ENCODE measurements at regions not wholly inside any gene's neighbourhood (a gene's known extent, or its start where the extent isn't known, plus 50 kb on each side); places are given as distances from the start of the nearest gene placed in this dataset.

DNA sequence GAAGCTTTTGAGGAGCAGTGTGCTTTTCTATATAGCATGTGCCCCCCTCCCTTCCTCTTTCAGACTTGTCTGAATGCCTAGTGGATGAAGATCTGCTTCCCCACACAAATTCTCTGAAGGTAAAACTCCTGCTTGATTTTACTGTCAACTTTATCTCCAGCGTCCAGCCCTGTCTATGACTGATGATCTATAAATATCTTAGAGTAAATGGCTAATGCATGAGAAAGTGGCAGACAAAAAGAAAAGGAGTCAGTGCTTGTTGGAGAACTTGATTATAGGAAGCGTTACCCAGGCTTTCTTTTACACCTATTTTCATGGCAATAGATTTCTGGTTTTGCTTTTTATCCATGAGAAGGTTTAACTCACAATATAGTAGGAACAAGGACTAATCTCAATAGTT, 168.3 kb upstream of the HS3ST1 start:
- no peak for DNase-seq (ENCODE audit: low spot score)

DNA sequence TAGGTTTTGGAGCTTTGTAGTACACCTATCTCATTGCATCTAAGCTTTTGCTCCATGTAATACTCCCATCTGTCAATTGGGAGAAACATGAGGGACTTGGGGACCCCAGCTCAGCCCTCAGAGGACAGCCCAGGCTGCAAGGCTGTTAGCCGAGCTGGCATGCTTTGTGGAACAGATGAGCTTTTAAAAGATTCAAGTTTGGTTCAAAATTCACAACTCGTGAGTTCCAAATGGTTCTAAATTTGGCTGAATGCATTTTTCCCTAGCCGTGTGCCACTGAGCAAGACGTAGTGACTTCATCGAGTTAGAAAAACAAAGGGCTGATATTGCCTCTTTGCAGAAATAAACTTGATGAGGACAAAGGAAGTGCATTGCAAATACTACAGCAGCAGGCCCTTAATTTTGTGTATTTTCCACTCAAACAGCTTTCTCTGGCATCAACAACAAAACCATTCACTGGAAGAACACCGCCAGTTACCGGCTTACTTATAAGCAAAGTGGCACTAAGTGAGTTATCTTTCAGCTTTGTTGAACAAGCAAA, 165.0 kb upstream of the HS3ST1 start:
- no peak for DNase-seq (ENCODE audit: low spot score)

GRCh38 chr4:11592276-11592675, 163.6 kb upstream of the HS3ST1 start:
- DNase-seq (ENCODE audit: low spot score) = no peak

- no peak for DNase-seq (ENCODE audit: low spot score)
Measured at GRCh38 chr4:11590132-11590531, 161.4 kb upstream of the HS3ST1 start.

DNA sequence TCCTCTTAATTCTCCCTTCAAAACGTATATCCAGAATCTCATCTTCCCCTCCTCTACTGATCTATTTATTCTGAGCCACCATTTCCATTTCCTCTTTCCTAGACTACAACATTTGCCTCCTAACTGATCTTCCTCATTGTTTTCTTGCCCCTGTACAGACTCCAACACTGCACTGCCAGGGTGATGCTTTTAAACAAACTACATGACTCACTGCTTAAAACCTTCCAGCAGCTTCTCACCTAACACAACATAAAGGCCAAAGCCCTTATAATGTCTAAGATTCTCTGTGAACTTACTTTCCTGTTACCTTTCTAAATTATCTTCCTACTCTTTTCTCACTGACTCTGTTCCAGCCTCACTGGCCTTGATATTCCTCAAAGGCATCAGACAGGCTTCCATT, 161.0 kb upstream of the HS3ST1 start:
- no peak for DNase-seq (ENCODE audit: low spot score)

GRCh38 chr4:11587797-11588196, 159.1 kb upstream of the HS3ST1 start:
- no peak for DNase-seq (ENCODE audit: low spot score)

DNA sequence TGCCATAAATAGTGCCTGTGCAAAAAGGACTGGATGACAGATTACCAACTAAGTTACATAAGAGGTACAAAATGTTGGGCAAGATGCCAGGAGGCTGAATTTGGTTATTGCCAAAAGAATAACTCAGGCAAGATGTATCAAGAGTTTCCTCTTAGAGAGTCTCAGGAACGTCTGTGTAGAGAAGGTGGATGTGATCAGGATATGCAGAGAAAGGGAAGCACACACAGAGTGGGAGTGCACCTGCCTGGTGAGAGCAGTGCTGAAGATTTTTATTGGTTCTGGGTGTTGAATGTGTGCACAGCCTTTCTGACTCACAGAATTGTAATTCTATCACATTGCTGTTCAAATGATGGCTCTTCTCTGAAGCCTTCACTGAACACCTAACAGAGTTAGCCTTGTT, 156.8 kb upstream of the HS3ST1 start:
- DNase-seq (ENCODE audit: low spot score) = no peak

GRCh38 chr4:11568511-11568910, 139.8 kb upstream of the HS3ST1 start:
- DNase-seq (ENCODE audit: low spot score) = no peak

- no peak for DNase-seq (ENCODE audit: low spot score)
Measured at GRCh38 chr4:11566444-11567022, 137.8 kb upstream of the HS3ST1 start.

DNA sequence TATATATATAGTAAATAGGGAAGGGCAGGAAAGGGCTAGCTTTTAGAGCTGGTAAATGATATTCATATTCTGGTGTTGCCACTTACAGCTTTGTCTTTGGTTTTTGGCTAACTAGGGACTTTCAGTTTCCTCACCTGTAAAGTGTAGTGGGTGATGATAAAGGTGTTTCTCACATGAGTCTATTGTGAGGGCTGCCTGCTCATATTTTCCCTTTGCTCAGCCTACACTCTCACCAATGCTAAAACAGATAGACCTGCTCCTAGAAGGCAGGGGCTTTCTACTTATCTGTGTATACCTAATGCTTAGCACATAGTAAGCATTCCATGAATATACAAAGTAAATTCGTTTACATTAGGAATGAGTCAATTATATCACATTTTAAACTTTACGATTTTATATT, 137.2 kb upstream of the HS3ST1 start:
- DNase-seq (ENCODE audit: low spot score) = no peak

DNA sequence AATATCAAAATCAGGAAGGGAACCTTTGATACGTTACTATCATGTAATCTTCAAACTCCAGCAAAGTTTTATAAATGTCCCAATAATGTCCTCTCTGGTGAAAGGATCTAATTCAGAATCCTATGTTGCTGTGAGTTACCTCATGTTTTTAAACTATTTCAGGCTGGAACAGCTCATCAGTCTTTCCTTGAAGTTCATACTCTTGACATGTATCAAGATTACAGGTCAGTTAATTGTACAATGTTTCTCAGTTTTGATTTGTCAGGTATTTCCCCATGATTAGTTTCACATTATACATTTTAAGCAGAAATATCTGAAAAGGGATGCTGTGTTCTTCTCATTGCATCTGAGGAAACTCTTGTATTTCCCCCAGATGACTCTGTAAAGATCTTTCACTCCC, 136.5 kb upstream of the HS3ST1 start:
- DNase-seq (ENCODE audit: low spot score) = no peak

DNA sequence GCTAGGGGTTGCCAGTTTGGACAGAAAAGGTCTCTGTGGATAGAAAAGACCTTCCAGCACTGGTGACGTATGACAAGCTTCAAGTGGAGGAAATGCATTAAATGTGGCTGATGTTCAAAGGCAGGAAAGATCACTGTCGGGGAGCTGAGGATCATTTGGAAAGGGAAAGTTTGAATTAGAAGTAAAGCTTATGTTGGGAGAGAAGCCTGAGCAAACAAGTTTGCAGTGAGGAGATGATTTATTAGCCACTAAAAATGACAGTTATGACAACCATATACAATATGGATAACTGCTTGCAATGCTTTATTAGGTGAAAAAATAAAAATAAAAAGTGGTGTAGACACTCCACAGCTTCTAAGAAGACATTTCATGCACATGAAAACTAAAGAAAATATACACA, 135.3 kb upstream of the HS3ST1 start:
- no peak for DNase-seq (ENCODE audit: low spot score)

DNA sequence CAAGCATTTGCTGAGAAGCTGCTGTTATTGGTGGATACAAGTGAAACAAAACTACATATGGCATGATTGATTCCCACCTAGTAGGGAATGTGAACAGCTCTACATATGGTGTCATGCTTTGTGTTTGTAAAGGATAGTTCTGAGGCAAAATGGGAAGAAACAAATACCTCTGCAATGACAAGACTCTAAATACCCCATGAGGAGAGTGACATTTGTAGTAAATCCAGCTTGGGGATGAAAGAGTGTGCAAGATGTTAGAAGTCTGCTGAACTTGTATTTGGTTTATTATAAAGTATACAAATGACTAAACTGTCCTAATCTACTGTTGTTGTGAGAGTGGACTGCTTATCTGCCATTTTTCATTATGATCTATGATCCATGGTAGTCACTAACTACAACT, 120.8 kb upstream of the HS3ST1 start:
- no peak for DNase-seq (ENCODE audit: low spot score)

DNA sequence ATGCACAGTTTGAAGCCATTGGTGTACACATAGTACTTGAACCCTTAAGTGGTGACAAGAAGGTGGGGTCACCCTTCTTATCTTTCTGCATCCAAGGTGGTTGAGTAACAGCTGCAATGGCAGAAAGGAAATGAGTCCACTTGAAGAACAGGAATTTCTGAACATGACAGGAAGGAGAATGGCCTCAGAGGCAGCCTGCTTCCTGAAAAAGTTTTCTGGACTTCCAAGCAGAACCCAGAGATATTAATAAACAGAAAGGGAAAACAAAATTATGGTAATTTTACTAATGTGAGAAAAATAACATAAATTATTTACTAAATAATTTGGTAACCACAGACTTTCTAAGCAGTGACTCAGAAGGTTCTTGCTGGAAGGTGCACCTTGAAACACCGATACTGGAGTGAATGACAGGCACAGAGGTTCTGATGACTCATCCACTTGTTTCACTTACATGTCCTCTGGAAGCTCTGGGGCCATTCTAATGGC, 119.9 kb upstream of the HS3ST1 start:
- peak; percentile 8 for DNase-seq (ENCODE audit: low spot score)

DNA sequence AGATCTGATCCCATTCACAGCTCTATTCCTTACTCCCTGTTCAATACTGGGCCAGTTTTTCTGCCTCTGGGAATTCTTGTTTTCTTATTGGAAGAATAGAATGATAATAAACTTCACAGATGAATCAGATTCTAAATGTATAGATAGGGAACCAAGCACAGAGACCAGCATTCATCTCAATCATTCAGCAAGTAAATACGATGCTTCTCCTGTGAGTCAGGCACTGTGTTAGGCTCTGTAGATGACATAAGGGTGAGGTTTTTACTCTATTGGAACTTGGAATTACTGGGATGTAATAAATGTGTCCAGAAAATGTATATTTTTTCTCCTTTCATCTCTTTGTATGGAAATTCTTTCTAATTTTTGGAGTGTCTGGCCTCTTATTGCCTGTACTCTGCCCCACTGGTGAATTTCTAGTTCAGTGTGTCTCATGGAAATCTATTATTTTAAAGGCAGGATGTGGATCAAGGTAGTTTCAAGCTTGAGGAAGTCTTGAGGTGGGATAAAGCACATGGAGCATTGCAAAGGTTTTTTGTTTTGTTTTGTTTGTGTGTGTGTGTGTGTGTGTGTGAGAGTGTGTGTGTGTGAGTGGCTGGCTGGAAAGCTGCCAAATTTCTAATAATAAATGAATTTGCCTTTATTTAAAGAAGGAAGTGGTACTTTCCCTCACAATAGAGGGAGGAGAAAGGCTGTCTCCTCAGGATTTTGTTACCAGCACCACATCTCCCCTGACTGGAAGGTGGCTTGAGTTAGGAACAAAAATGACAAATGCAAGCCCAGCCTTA, 117.9 kb upstream of the HS3ST1 start:
- no peak for DNase-seq (ENCODE audit: low spot score)

DNA sequence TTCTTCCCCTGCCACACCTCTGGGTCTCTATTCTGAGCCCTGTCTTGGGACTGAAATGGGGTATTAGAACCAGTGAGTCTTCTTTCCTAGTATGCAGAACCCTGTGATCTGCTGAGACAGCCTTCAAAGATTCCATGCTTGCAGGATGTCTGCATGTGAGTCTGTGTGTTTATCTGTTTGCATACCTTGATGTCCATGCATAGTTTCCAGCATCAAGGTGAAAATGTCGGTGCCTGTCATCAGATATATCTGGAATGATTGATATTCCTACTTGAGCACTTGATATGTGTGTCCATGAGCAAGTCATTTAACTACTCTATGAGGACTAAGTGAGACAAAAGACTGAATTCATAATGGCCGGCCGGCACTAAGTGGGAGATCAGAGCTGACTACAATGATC, 117.0 kb upstream of the HS3ST1 start:
- no peak for DNase-seq (ENCODE audit: low spot score)

DNA sequence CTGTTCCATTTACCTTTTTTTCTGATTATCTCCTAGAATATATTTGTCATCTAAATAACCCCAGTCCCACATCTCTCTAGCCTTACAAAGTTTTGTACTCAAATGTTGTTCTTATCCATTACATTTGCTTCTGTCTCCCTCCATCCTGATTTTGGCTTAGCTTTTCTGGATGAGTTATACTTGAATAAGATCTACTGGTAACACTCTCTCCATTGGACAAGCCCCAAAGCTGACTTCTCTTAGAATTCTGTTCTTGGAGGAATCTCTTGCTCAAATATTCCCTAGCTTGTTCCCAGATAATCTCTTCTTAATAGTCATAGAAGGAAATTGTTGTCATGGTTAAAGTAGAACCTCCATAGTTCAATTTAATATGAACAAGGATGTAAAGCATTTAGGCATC, 115.5 kb upstream of the HS3ST1 start:
- DNase-seq (ENCODE audit: low spot score) = no peak

- no peak for DNase-seq (ENCODE audit: low spot score)
Measured at GRCh38 chr4:11543706-11544105, 115.0 kb upstream of the HS3ST1 start.

DNA sequence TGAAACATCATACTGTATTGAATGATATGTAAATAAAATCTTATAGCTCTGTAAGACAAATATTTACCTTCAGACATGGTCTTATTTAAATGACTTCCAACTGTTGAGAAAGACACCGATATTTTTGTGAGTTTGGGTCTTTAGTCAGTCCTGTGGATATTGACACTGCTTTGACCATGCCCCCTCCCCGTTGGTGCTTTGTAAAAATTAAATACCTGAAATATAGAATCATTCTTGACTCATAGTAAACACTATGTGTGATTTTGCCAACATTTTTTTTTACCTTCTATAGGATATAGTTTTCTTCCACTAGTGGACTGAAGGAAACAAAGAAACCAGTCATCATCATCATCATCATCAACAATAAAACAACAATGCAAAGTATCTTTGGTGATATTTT, 114.3 kb upstream of the HS3ST1 start:
- no peak for DNase-seq (ENCODE audit: low spot score)

GRCh38 chr4:11537846-11538245, 109.2 kb upstream of the HS3ST1 start:
- no peak for DNase-seq (ENCODE audit: low spot score)

DNA sequence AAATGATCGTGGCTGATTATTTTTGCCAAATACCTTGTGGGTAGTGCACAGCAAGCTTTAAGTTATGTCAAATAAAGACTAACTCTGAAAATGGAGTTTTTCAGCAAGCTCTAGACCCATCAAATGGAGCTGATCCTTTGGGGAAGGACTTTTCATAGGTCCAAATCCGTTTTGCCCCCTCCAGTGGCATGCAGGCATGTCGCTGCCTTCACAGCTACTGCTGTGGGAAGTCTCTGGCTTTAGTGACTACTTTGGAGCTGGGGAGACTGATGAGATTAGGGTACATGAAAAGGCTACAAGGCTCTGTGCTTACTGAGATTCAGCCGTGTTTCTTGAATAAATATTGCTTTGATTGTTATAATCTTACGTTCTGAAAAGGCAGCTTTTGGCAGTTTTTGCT, 106.6 kb upstream of the HS3ST1 start:
- DNase-seq (ENCODE audit: low spot score) = no peak

DNA sequence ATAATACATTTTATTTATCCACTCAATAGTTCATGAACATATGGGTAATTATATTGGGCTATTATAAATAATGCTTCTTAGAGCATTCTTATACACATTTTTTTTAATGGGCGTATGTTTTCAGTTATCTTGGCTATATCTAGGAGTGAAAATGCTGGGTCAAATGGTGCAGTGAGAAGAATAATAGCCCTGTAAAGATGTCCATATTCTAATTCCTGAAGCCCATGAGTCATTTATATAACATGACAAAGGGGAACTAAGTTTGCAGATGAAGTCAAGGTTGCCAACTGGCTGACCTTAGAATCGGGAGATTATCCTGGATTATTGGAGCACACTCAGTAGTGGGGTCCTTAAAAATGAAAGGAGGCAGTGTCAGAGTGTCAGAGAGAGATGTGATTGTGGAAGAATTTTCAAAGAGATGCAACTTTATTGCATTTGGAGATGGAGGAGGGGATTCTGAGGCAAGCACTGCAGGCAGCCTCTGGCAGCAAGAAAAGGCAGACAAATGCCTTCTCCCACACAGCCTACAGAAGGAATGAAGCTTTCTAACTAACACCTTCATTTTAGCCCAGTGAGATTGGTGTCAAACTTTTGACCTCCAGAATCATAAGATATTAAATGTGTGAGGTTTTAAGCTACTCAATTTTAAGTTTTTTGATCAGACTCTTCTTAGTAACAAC, 106.1 kb upstream of the HS3ST1 start:
- no peak for DNase-seq (ENCODE audit: low spot score)

DNA sequence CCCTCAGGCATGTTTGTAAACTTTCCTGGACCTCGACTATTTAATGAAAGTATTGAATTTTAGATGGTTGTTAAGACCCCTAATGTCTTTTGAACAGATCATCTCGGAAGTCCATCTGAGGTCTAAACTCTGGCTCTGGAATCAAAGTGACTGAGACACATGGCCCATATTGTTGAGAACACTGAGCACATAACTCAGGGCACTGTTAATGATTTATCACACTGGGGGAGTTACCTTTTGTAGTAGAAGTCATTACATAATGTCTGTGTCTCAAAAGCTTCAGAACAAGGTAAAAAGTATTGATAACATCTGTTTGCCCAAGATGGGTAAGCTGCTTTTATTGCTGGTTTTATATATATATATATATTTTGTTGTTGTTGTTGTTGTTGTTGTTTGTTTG, 103.4 kb upstream of the HS3ST1 start:
- no peak for DNase-seq (ENCODE audit: low spot score)
